ENCODE measurements at regions not wholly inside any gene's neighbourhood (a gene's known extent, or its start where the extent isn't known, plus 50 kb on each side); places are given as distances from the start of the nearest gene placed in this dataset.

DNA sequence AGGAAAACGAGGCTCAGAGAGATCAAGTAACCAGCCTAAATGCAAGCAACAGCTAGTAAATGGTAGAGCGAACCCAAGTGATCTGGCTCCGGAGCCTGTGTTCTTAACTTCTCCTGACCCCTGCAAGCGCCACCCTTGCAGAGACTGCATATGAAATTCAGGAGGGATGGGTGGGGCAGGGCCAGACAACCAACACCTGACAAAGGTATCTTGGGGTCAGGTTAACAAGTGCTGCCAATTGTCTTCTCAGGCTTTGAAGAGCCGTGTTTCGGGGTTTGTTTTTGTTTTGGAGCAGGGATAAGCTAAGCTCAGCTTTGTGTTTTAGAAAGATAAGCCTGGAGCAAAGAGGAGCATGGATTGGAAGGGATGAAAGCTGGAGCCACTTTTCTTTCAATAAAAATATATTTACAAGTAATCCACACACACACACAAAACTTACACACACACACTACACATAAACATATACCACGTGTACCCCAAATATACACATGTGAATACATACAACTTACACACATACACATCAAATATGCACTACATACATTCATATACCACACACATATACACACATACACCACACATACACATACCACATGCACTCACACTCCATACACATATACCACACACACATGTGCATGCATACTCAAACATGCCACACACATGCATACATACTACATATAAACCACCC lies 722.0 kb downstream of the DIAPH3 start:
- H3K27me3 ChIP-seq (replicated peaks; ENCODE audit: insufficient read depth): no peaks in the 10 kb centered on the region

DNA sequence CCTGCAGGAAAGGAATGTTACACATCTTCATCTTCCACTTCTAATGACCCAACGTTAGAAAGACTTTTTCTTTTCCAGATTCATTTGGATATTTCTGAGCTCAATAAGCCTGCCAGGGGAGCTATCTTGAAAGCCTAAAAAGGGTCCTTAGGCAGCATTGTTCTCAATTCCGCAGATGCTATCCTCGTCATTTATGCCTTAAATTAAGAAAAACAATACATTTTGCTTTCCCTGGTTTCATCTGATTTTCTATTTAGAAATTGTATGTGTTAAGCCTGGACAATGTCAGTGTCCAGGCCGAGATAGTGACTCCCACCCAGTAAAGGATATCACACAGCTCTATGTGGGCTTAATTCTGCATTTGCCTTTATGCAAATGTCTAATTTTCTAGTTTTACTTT lies 721.3 kb downstream of the DIAPH3 start:
- Histone ChIP-seq H3K27me3 (replicated peaks; ENCODE audit: insufficient read depth) (no peaks in the 10 kb centered on the region), H3K27ac (no peak overlapping the region), H3K4me1 (ENCODE audit: control insufficient read depth in 1 of 2, low read depth in 2 of 2) (no peaks in the 10 kb centered on the region), H3K9me3 (no peaks in the 10 kb centered on the region), H3K4me3 (no peak overlapping the region), H3K36me3 (no peaks in the 10 kb centered on the region)
- TF ChIP-seq, protein P1, sequence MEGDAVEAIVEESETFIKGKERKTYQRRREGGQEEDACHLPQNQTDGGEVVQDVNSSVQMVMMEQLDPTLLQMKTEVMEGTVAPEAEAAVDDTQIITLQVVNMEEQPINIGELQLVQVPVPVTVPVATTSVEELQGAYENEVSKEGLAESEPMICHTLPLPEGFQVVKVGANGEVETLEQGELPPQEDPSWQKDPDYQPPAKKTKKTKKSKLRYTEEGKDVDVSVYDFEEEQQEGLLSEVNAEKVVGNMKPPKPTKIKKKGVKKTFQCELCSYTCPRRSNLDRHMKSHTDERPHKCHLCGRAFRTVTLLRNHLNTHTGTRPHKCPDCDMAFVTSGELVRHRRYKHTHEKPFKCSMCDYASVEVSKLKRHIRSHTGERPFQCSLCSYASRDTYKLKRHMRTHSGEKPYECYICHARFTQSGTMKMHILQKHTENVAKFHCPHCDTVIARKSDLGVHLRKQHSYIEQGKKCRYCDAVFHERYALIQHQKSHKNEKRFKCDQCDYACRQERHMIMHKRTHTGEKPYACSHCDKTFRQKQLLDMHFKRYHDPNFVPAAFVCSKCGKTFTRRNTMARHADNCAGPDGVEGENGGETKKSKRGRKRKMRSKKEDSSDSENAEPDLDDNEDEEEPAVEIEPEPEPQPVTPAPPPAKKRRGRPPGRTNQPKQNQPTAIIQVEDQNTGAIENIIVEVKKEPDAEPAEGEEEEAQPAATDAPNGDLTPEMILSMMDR (IDR thresholded peaks at IDR 0.05): no peak
- DNase-seq (ENCODE audit: low spot score): no peak
- no peak for ATAC-seq (ENCODE audit: insufficient number of reproducible peaks, low FRiP score, low read depth)

More for the DNA sequence above, 722.0 kb downstream of the DIAPH3 start:
- no peaks in the 10 kb centered on the region for H3K9me3 ChIP-seq
- DNase-seq (ENCODE audit: low spot score): no peak
- H3K4me1 ChIP-seq (ENCODE audit: control insufficient read depth in 1 of 2, low read depth in 2 of 2): no peaks in the 10 kb centered on the region
- ATAC-seq (ENCODE audit: insufficient number of reproducible peaks, low FRiP score, low read depth): no peak
- no peak overlapping the region for H3K4me3 ChIP-seq
- TF ChIP-seq, protein P1 (IDR thresholded peaks at IDR 0.05): no peak
- H3K36me3 ChIP-seq: no peaks in the 10 kb centered on the region
- H3K27ac ChIP-seq: no peak overlapping the region

DNA sequence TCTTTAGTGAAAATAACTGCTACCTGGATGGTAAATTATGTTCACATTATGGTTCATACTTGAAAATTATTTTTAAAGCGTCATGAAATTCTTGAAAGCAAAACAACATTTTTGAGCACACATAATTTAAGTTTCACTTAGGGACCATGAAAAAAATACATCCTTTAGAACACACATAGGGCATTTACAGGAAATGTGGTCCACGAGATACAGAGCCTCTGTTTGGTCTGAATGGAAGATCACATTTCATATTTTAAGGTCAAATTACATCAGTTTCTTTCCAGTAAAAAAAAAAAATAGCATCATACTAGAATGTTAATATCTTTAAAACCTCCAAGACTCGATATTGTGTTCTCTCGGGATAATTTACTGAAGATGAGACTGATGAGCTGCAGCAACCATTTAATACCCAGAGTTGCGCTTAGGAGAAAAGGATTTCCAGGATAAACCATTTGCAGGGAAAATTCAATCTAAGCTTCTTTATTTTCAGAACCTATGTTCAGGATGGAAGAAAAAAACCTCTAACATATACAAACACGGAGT lies 720.7 kb downstream of the DIAPH3 start:
- DNase-seq (ENCODE audit: low spot score) (no peak), ATAC-seq (ENCODE audit: insufficient number of reproducible peaks, low FRiP score, low read depth) (no peak)
- no peak overlapping the region for H3K4me3 ChIP-seq
- H3K36me3 ChIP-seq: no peaks in the 10 kb centered on the region
- H3K4me1 ChIP-seq (ENCODE audit: control insufficient read depth in 1 of 2, low read depth in 2 of 2): no peaks in the 10 kb centered on the region
- no peaks in the 10 kb centered on the region for H3K27me3 ChIP-seq (replicated peaks; ENCODE audit: insufficient read depth)
- TF ChIP-seq, protein P1 (IDR thresholded peaks at IDR 0.05): no peak
- H3K9me3 ChIP-seq: no peaks in the 10 kb centered on the region
- no peak overlapping the region for H3K27ac ChIP-seq

DNA sequence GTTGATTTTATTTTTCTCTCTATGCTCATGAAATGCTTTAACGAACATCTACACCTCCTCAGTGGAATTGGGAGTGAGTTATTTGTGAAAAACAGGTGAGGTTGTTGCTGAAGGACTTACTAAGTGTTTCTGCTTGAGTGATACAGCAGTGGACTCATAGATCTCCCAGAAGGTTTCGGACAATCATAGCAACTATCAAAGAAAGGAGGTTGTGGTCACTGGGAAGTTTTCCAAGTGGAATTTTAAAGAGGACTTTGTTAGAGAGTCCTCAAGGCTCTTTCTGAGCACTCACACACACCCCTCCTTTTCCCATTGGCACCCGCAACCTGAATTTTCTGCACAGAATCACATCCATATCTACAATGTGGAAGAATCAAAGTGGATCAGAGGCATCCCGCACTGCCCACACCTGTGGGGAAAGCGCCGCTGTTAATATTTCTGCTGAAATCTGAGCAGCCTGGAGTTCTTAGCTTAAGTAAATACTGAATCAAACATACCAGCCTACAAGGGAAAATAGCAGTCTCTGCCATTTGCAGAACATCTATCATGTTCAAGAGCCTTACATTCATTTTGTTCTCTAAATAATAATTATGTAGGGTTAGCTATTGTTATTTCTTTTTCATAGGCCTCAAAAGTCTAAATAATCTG lies 719.4 kb downstream of the DIAPH3 start:
- ATAC-seq (ENCODE audit: insufficient number of reproducible peaks, low FRiP score, low read depth) (no peak), DNase-seq (ENCODE audit: low spot score) (no peak)
- H3K27me3 ChIP-seq (replicated peaks; ENCODE audit: insufficient read depth): no peaks in the 10 kb centered on the region
- TF ChIP-seq, protein P1 (IDR thresholded peaks at IDR 0.05): no peak
- no peaks in the 10 kb centered on the region for H3K4me1 ChIP-seq (ENCODE audit: control insufficient read depth in 1 of 2, low read depth in 2 of 2)
- H3K27ac ChIP-seq: no peak overlapping the region
- no peaks in the 10 kb centered on the region for H3K9me3 ChIP-seq
- H3K4me3 ChIP-seq: no peak overlapping the region
- H3K36me3 ChIP-seq: no peaks in the 10 kb centered on the region

DNA sequence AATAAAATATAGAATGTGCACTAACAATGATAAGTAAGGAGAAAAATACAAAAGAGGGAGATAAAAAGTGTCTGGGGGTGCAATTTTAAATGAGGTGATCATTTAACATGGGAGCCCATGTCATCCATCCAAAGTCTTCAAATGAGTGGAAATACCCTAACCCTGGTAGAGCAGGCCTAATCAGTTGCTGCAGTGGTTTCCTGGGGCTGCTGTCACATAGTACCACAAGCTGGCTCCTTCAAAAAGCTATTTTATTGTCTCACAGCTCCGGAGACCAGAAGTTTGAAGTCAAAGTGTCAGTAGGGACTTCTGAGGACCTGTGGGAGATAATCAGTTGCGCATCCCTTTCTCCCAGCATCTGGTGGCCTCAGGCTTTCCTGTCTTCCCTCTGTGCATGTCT lies 717.9 kb downstream of the DIAPH3 start:
- TF ChIP-seq, protein P1 (IDR thresholded peaks at IDR 0.05): no peak
- ATAC-seq (ENCODE audit: insufficient number of reproducible peaks, low FRiP score, low read depth): no peak
- H3K36me3 ChIP-seq: no peaks in the 10 kb centered on the region
- no peak overlapping the region for H3K4me3 ChIP-seq
- no peaks in the 10 kb centered on the region for H3K9me3 ChIP-seq
- H3K27me3 ChIP-seq (replicated peaks; ENCODE audit: insufficient read depth): no peaks in the 10 kb centered on the region
- no peaks in the 10 kb centered on the region for H3K4me1 ChIP-seq (ENCODE audit: control insufficient read depth in 1 of 2, low read depth in 2 of 2)
- DNase-seq (ENCODE audit: low spot score): no peak
- no peak overlapping the region for H3K27ac ChIP-seq

Measured in thoracic aorta (tissue), 2 donors.